ENCODE measurements at regions not wholly inside any gene's neighbourhood (a gene's known extent, or its start where the extent isn't known, plus 50 kb on each side); places are given as distances from the start of the nearest gene placed in this dataset.

GRCh38 chr2:4635289-4635688, 931.9 kb downstream of the DCDC2C start:
- TF ChIP-seq CTCF (IDR thresholded peaks at IDR 0.05) (no peak), ZFX (IDR thresholded peaks at IDR 0.05; ENCODE audit: borderline replicate concordance) (no peak)
